ENCODE measurements at regions not wholly inside any gene's neighbourhood (a gene's known extent, or its start where the extent isn't known, plus 50 kb on each side); places are given as distances from the start of the nearest gene placed in this dataset.
A peak's percentile ranks its signal among the peaks of the same experiment; 100 is the strongest.
"Not testable (repeated sequence)": the region's sequence is repeated elsewhere in the genome, so short reads cannot be mapped to it uniquely, and the experiment has no call there.

- no peaks in the 10 kb centered on the region for H3K4me1 Mint-ChIP-seq (ENCODE audit: insufficient read depth, unreplicated experiment)
- H3K4me3 Mint-ChIP-seq (ENCODE audit: unreplicated experiment): no peak overlapping the region
- peaks cover 31% of the 10 kb centered on the region for H3K27me3 Mint-ChIP-seq (ENCODE audit: insufficient read depth, unreplicated experiment)
- no peaks in the 10 kb centered on the region for H3K9me3 Mint-ChIP-seq (ENCODE audit: unreplicated experiment)
- intact Hi-C loops (cut with micrococcal nuclease): no loop called here
- H3K27ac Mint-ChIP-seq (ENCODE audit: low read depth, unreplicated experiment): no peak overlapping the region
- peak; percentile 42 for TF ChIP-seq CTCF (IDR thresholded peaks at IDR 0.05; ENCODE audit: unreplicated experiment)
- CTCF ChIA-PET: interaction anchor here (0.7 kb wide), 1 partner anchor 9 kb away, joined by 3 read pairs; no protein-coding TSS in a partner anchor
- BruUV-seq (replicated peaks): no TSS peak
- no peaks in the 10 kb centered on the region for H3K36me3 Mint-ChIP-seq (ENCODE audit: insufficient read depth, unreplicated experiment)
- POLR2A ChIA-PET: no interaction called here
- peak; percentile 51 for DNase-seq (ENCODE audit: unreplicated experiment)
Observed at GRCh38 chr5:21654-22233, 70.2 kb upstream of the PLEKHG4B start.

GRCh38 chr5:23907-24306 lies 68.1 kb upstream of the PLEKHG4B start:
- CTCF ChIA-PET; BruUV-seq (replicated peaks); DNase-seq (ENCODE audit: unreplicated experiment); H3K27ac Mint-ChIP-seq (ENCODE audit: low read depth, unreplicated experiment); H3K36me3 Mint-ChIP-seq (ENCODE audit: insufficient read depth, unreplicated experiment); H3K4me3 Mint-ChIP-seq (ENCODE audit: unreplicated experiment); intact Hi-C loops (cut with micrococcal nuclease); H3K4me1 Mint-ChIP-seq (ENCODE audit: insufficient read depth, unreplicated experiment): not testable (repeated sequence)
- peaks cover 11% of the 10 kb centered on the region for H3K9me3 Mint-ChIP-seq (ENCODE audit: unreplicated experiment)
- POLR2A ChIA-PET: interaction anchor here (0.6 kb wide), 1 partner anchor 1302 kb away, joined by 5 read pairs; no protein-coding TSS in a partner anchor
- peaks cover 51% of the 10 kb centered on the region for H3K27me3 Mint-ChIP-seq (ENCODE audit: insufficient read depth, unreplicated experiment)

- POLR2A ChIA-PET: interaction anchor here (1.0 to 1.6 kb wide), 3 partner anchors 9 to 22 kb away, joined by 3 to 4 read pairs (median 3); no protein-coding TSS in a partner anchor
- DNase-seq (ENCODE audit: unreplicated experiment); H3K36me3 Mint-ChIP-seq (ENCODE audit: insufficient read depth, unreplicated experiment); intact Hi-C loops (cut with micrococcal nuclease); H3K4me1 Mint-ChIP-seq (ENCODE audit: insufficient read depth, unreplicated experiment); H3K27ac Mint-ChIP-seq (ENCODE audit: low read depth, unreplicated experiment); CTCF ChIA-PET; BruUV-seq (replicated peaks); H3K4me3 Mint-ChIP-seq (ENCODE audit: unreplicated experiment): not testable (repeated sequence)
- peaks cover 53% of the 10 kb centered on the region for H3K27me3 Mint-ChIP-seq (ENCODE audit: insufficient read depth, unreplicated experiment)
- H3K9me3 Mint-ChIP-seq (ENCODE audit: unreplicated experiment): peaks cover 15% of the 10 kb centered on the region
Observed at GRCh38 chr5:25067-25466, 66.9 kb upstream of the PLEKHG4B start.

GRCh38 chr5:30131-30530 lies 61.8 kb upstream of the PLEKHG4B start:
- H3K27ac Mint-ChIP-seq (ENCODE audit: low read depth, unreplicated experiment): no peak overlapping the region
- peaks cover 94% of the 10 kb centered on the region for H3K27me3 Mint-ChIP-seq (ENCODE audit: insufficient read depth, unreplicated experiment)
- H3K36me3 Mint-ChIP-seq (ENCODE audit: insufficient read depth, unreplicated experiment): no peaks in the 10 kb centered on the region
- no peak overlapping the region for H3K4me3 Mint-ChIP-seq (ENCODE audit: unreplicated experiment)
- DNase-seq (ENCODE audit: unreplicated experiment): no peak
- TF ChIP-seq CTCF (IDR thresholded peaks at IDR 0.05; ENCODE audit: unreplicated experiment): no peak
- CTCF ChIA-PET: no interaction called here
- H3K9me3 Mint-ChIP-seq (ENCODE audit: unreplicated experiment): peaks cover 15% of the 10 kb centered on the region
- H3K4me1 Mint-ChIP-seq (ENCODE audit: insufficient read depth, unreplicated experiment): no peaks in the 10 kb centered on the region
- intact Hi-C loops (cut with micrococcal nuclease): no loop called here
- BruUV-seq (replicated peaks): no TSS peak
- POLR2A ChIA-PET: no interaction called here

GRCh38 chr5:30556-30955 lies 61.4 kb upstream of the PLEKHG4B start:
- POLR2A ChIA-PET; H3K4me3 Mint-ChIP-seq (ENCODE audit: unreplicated experiment); H3K27ac Mint-ChIP-seq (ENCODE audit: low read depth, unreplicated experiment); H3K36me3 Mint-ChIP-seq (ENCODE audit: insufficient read depth, unreplicated experiment); DNase-seq (ENCODE audit: unreplicated experiment); H3K4me1 Mint-ChIP-seq (ENCODE audit: insufficient read depth, unreplicated experiment); intact Hi-C loops (cut with micrococcal nuclease); BruUV-seq (replicated peaks): not testable (repeated sequence)
- Mint-ChIP-seq H3K27me3 (ENCODE audit: insufficient read depth, unreplicated experiment) (peaks cover 95% of the 10 kb centered on the region), H3K9me3 (ENCODE audit: unreplicated experiment) (peaks cover 15% of the 10 kb centered on the region)
- CTCF ChIA-PET: interaction anchor here (0.6 kb wide), 1 partner anchor 9 kb away, joined by 3 read pairs; no protein-coding TSS in a partner anchor

All from MCF 10A (cell line).